ENCODE measurements at regions not wholly inside any gene's neighbourhood (a gene's known extent, or its start where the extent isn't known, plus 50 kb on each side); places are given as distances from the start of the nearest gene placed in this dataset.

DNA sequence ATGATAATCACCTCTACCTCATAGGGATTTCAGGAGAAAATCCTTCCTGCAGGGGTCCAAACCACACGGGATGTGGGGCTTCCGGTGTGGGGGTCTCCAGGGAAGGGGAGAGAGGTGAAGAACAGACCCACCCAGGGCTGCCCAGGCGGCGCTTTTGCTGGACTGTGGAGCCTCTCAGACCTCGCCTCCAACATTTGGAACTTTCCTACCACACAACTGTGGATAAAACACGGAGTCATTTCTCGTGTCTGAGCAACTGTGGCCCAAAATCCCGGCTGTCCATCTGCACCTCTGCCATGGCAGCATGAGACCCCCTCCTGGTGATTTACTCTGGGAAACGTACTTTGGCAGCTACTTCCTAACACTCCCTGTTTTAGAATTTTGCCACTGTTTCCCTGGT is 307.8 kb upstream of the IRX4 start:
- DNase-seq (ENCODE audit: low read depth): no peak
- in situ Hi-C loops (cut with HindIII; ENCODE audit: low pct_unique_long_range_greater_than_20kb, low sequenced_read_pairs): no loop called here

GRCh38 chr5:2188661-2189060 is 305.9 kb upstream of the IRX4 start:
- in situ Hi-C loops (cut with HindIII; ENCODE audit: low pct_unique_long_range_greater_than_20kb, low sequenced_read_pairs): no loop called here
- no peak for DNase-seq (ENCODE audit: low read depth)

DNA sequence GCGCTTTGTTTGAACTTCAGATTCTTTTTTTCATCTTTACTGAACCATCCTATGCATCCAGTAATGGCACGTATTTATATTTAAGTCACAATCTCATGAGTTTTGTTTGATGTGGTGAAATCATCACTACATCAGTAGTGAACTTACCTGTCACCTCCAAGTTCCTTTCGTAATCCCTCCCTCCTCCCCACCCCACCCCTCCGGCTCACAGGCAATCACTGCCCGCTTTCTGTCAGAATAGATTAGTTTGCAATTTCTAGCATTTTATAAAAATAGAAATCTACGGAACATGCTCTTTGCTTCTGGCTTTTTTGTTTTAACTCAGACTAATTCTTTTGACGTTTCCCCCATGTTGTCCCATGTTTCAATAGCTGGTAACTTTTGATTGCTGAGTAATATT is 305.4 kb upstream of the IRX4 start:
- in situ Hi-C loops (cut with HindIII; ENCODE audit: low pct_unique_long_range_greater_than_20kb, low sequenced_read_pairs): no loop called here
- DNase-seq (ENCODE audit: low read depth): no peak

- in situ Hi-C loops (cut with HindIII; ENCODE audit: low pct_unique_long_range_greater_than_20kb, low sequenced_read_pairs): no loop called here
- no peak for DNase-seq (ENCODE audit: low read depth)
Measured at GRCh38 chr5:2187687-2188086, 305.0 kb upstream of the IRX4 start.

GRCh38 chr5:2187156-2187555 is 304.4 kb upstream of the IRX4 start:
- in situ Hi-C loops (cut with HindIII; ENCODE audit: low pct_unique_long_range_greater_than_20kb, low sequenced_read_pairs): no loop called here
- no peak for DNase-seq (ENCODE audit: low read depth)

- in situ Hi-C loops (cut with HindIII; ENCODE audit: low pct_unique_long_range_greater_than_20kb, low sequenced_read_pairs): no loop called here
Measured at GRCh38 chr5:2186472-2187015, 303.8 kb upstream of the IRX4 start.

GRCh38 chr5:2185646-2186471 is 303.1 kb upstream of the IRX4 start:
- no peak for DNase-seq (ENCODE audit: low read depth)

More at GRCh38 chr5:2186472-2187015, 303.8 kb upstream of the IRX4 start:
- no peak for DNase-seq (ENCODE audit: low read depth)

DNA sequence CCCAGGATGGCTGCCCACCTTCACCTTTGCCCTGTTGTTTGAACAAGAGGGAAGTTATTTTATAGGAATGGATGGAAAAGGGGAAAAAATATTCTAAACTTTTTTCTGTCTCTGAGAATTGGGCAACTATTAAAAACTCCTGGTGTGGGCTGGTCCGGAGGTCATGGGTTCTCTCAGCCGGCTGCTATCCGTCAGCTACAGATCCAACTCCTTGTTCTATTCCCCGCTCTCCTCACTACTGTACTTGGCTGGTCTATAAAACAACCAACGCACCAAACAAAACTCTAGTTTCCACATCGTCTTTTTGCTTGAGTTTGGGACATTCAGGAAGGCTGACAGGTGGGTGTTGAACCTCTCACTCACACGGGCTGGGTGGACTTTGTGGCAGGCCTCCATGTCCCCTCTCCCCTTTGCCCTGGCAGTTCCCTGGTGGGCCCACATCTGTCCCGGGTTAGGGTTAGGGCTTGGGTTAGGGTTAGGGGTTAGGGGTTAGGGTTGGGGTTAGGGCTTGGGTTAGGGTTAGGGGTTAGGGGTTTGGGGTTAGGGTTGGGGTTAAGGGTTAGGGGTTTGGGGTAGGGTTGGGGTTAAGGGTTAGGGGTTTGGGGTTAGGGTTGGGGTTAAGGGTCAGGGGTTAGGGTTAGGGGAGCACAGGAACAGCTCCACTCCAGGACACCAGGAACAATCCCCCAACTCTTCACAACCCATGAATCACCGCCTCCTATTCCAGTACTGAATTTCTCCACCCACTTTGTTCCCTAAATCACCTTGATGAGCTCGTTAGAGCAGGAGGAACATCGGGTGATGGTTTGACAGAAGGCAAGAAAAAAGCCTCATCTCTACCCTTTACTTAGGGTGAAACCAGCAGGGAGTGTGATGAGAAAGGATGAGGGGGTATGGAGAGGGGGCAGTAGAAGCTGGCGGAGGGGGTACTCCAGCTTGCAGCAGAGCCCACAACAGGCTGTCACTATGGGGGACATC is 302.1 kb upstream of the IRX4 start:
- in situ Hi-C loops (cut with HindIII; ENCODE audit: low pct_unique_long_range_greater_than_20kb, low sequenced_read_pairs): no loop called here
- no peak for DNase-seq (ENCODE audit: low read depth)

More at GRCh38 chr5:2185646-2186471, 303.1 kb upstream of the IRX4 start:
- in situ Hi-C loops (cut with HindIII; ENCODE audit: low pct_unique_long_range_greater_than_20kb, low sequenced_read_pairs): no loop called here

DNA sequence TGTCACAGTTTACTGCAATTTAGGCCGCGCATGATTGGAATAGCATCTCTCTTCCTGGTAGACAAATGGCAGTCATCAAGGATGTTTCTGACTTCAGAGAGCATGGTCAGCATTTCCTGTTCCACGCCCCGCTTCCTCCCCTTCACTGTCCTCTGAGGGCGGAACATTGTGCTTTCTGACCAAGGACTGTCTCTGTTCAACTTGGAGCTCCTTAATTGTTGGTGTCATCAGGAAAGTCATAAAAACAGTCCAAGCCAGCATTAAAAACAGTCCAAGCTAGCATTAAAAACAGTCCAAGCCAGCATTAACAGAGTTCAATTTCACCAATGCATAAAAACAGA is 301.3 kb upstream of the IRX4 start:
- in situ Hi-C loops (cut with HindIII; ENCODE audit: low pct_unique_long_range_greater_than_20kb, low sequenced_read_pairs): no loop called here
- no peak for DNase-seq (ENCODE audit: low read depth)

- no peak for DNase-seq (ENCODE audit: low read depth)
- in situ Hi-C loops (cut with HindIII; ENCODE audit: low pct_unique_long_range_greater_than_20kb, low sequenced_read_pairs): no loop called here
Measured at GRCh38 chr5:2183154-2184025, 300.7 kb upstream of the IRX4 start.

DNA sequence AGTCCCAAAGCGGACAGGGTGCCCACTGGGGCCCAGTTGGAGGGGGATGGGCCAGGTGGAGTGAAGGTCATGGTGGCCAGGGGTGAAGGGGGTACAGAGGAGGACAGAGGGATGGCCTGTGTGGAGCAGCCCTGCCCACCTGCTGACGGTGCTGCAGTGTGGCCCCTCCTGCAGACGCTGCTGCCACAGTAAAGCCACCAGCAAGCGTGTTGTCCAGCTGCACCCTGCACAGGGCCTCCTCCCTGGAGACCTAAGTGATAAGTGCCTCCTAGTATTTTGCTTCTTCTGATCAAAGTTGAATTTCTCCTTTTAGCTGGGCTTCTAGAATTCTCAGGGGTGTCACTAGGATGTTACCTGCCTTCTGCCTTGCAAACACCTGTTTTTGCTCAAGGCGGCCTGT is 299.3 kb upstream of the IRX4 start:
- in situ Hi-C loops (cut with HindIII; ENCODE audit: low pct_unique_long_range_greater_than_20kb, low sequenced_read_pairs): no loop called here
- no peak for DNase-seq (ENCODE audit: low read depth)

GRCh38 chr5:2181557-2181956 is 298.8 kb upstream of the IRX4 start:
- no peak for DNase-seq (ENCODE audit: low read depth)
- in situ Hi-C loops (cut with HindIII; ENCODE audit: low pct_unique_long_range_greater_than_20kb, low sequenced_read_pairs): no loop called here

DNA sequence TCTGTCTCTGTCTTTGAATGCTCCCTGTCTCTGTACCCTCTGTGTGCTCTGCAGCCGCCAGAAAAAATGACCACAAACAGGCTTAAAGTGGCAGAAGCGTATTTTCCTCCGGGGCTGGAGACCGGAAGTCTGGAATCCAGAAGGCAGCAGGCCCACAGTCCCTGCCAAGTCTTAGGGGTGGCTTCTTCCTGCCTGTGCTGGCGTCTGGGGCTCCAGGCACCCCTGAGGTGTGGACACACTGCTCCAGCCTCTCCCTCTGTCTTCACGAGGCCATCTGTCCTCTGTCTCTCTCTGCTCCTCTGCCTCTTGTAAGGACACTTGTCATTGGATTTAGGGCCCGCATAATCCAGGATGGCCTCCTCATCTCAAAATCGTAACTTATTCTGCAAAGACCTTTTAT is 298.4 kb upstream of the IRX4 start:
- in situ Hi-C loops (cut with HindIII; ENCODE audit: low pct_unique_long_range_greater_than_20kb, low sequenced_read_pairs): no loop called here
- DNase-seq (ENCODE audit: low read depth): no peak

DNA sequence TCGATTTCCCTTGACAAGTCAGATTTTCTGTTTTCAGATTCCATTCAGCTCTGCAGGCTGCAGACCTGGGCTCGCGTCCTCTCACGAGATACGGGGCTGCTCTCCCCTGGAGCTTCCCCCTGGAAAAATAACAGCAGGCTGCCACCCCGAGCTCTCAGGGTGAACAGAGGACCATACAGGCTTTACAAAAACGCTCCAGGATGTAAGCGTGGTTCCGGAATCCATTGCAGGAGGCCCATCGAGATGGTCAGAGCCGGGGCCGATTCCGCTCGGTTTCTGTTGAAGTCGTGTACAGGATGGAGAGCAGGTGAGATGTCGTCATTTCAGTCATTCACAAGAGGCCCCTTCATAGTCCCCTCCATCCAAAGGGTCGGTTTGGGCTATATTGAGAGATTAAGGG is 297.7 kb upstream of the IRX4 start:
- in situ Hi-C loops (cut with HindIII; ENCODE audit: low pct_unique_long_range_greater_than_20kb, low sequenced_read_pairs): no loop called here

GRCh38 chr5:2179861-2180260 is 297.1 kb upstream of the IRX4 start:
- DNase-seq (ENCODE audit: low read depth): no peak
- in situ Hi-C loops (cut with HindIII; ENCODE audit: low pct_unique_long_range_greater_than_20kb, low sequenced_read_pairs): no loop called here

More for the DNA sequence above, 297.7 kb upstream of the IRX4 start:
- DNase-seq (ENCODE audit: low read depth): no peak

DNA sequence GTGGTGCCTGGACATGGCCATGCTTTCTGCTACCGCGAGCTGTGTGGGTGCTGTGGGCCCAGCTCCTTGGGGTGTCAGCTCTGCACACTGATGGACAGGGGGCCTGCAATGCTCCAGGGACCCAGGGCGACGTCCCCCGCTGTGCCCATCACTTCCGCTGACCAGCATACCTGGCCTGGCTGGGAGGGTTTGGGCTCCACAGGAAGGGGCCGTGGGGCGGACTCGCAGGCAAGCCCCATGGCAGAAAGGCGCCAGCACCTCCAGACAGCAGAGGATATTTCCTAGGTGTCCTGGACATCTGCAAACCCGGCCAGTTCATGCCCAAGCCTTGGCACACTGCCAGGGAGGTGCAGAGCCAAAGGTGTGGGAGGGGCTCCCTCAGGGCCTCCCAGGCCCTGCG is 295.8 kb upstream of the IRX4 start:
- in situ Hi-C loops (cut with HindIII; ENCODE audit: low pct_unique_long_range_greater_than_20kb, low sequenced_read_pairs): no loop called here

DNA sequence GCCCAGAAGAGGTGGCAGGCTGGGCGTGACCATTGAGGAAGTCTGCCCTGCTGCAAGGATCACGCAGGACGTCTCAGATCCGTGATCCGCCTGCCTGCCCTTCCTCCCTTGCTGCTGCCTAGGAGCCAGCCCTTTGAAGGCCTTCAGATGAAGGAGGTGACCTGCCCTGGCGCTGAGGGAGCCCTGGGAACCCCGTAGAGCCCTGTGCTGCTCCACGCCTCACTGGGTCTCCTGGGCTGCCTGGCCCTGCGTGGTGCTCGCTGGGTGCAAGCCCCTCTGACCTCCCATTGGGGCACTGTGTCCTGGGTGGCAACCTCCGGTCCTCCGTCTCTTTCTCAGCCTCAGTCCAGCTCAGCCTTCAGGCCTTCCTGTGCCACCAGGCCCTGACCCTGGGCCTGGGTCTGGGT is 295.3 kb upstream of the IRX4 start:
- DNase-seq (ENCODE audit: low read depth): no peak
- in situ Hi-C loops (cut with HindIII; ENCODE audit: low pct_unique_long_range_greater_than_20kb, low sequenced_read_pairs): no loop called here

More for the DNA sequence above, 295.8 kb upstream of the IRX4 start:
- no peak for DNase-seq (ENCODE audit: low read depth)

- in situ Hi-C loops (cut with HindIII; ENCODE audit: low pct_unique_long_range_greater_than_20kb, low sequenced_read_pairs): no loop called here
- DNase-seq (ENCODE audit: low read depth): no peak
Measured at GRCh38 chr5:2177244-2177643, 294.5 kb upstream of the IRX4 start.
